Endodermal cell (in vitro differentiated cells): ENCODE measurements at regions not wholly inside any gene's neighbourhood (a gene's known extent, or its start where the extent isn't known, plus 50 kb on each side); places are given as distances from the start of the nearest gene placed in this dataset.

Experiments used
- DNase-seq: peaks from one replicate; pipeline ENCODE4 v3.0.0-alpha.2; 2017
- H3K27ac ChIP-seq: 2 replicates; pipeline ENCODE4 v1.5.1; 2013; ENCODE audit warnings: mild to moderate bottlenecking, low read depth, low read length, moderate library complexity
- H3K27me3 ChIP-seq: 2 replicates; pipeline ENCODE4 v1.6.1; 2013; ENCODE audit warnings: mild to moderate bottlenecking, low read length, moderate library complexity; ENCODE audit not compliant: insufficient read depth, control insufficient read depth, poor library complexity, severe bottlenecking
- H3K36me3 ChIP-seq: 2 replicates; pipeline ENCODE4 v1.7.0; 2013; ENCODE audit warnings: mild to moderate bottlenecking, low read length, moderate library complexity; ENCODE audit not compliant: control insufficient read depth, insufficient read depth
- H3K4me1 ChIP-seq: one replicate; pipeline ENCODE4 v1.7.0; 2013; ENCODE audit warnings: low read length; ENCODE audit not compliant: control insufficient read depth, insufficient read depth
- H3K4me3 ChIP-seq: 2 replicates; pipeline ENCODE4 v1.5.1; 2013; ENCODE audit warnings: mild to moderate bottlenecking, low read length, moderate library complexity
- H3K9ac ChIP-seq: 2 replicates; pipeline ENCODE4 v1.6.1; 2013; ENCODE audit warnings: mild to moderate bottlenecking, low read length, moderate library complexity; ENCODE audit not compliant: poor library complexity, severe bottlenecking; ENCODE audit errors: extremely low read depth
- H3K9me3 ChIP-seq: 2 replicates; pipeline ENCODE4 v1.6.1; 2013; ENCODE audit warnings: mild to moderate bottlenecking, low read length, moderate library complexity; ENCODE audit not compliant: control insufficient read depth
- H3K27ac Mint-ChIP-seq: 2 replicates; pipeline ENCODE4 v1.8.0; 2020; ENCODE audit warnings: mixed read lengths
- H3K27me3 Mint-ChIP-seq: 2 replicates; pipeline ENCODE4 v1.8.0; 2021; ENCODE audit warnings: mild to moderate bottlenecking, mixed read lengths; ENCODE audit not compliant: insufficient read depth
- H3K36me3 Mint-ChIP-seq: 2 replicates; pipeline ENCODE4 v1.8.0; 2020; ENCODE audit warnings: low read depth, mixed read lengths
- H3K4me1 Mint-ChIP-seq: 2 replicates; pipeline ENCODE4 v1.8.0; 2020; ENCODE audit warnings: mixed read lengths
- H3K4me3 Mint-ChIP-seq: 2 replicates; pipeline ENCODE4 v1.8.0; 2020; ENCODE audit warnings: mild to moderate bottlenecking, moderate library complexity, mixed read lengths
- H3K9me3 Mint-ChIP-seq: 2 replicates; pipeline ENCODE4 v1.8.0; 2020; ENCODE audit warnings: mild to moderate bottlenecking, mixed read lengths
- CTCF ChIP-seq: fragments of 200-600 bp; sonication (generic); conservative IDR thresholded peaks from 2 replicates; pipeline ENCODE4 v1.5.0; 2021; ENCODE audit warnings: antibody characterized with exemption, mild to moderate bottlenecking
- WGBS, 2 experiments: methylation state at CpG; one replicate each; pipeline versions ENCODE4 v1.1.5 to v1.1.7; 2013; ENCODE audit warnings: missing lambda C conversion rate in 2 of 2, mixed read lengths in 1 of 2; ENCODE audit not compliant: insufficient coverage in 1 of 2, insufficient read length in 1 of 2; 5-methylcytosine and 5-hydroxymethylcytosine counted together

DNA sequence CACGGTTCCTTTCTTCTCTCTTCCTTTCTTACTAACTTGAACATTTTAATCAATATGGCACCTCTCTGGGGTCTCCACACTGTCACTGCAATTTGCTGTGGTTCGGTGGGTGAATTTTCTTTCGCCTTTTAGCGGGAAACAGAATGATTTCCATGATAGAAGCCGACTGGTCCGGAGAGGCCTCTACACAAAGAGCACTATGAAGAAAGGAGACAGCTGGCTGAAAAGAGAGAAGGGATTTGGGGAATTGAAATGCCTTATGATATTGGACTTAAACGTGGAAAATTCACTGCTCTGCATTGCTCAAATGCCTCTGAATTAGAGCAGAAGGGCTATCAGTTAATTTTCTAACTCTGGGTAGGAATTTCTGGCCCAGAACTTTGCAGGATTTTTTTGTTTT is 55.9 kb downstream of the KCNA5 start:
- H3K36me3 ChIP-seq, result no peaks in the 10 kb centered on the region
- no peaks in the 10 kb centered on the region for H3K9me3 Mint-ChIP-seq
- no peak overlapping the region for H3K27ac Mint-ChIP-seq
- H3K4me1 Mint-ChIP-seq, result peaks cover 4% of the 10 kb centered on the region
- H3K27me3 ChIP-seq, result peaks cover 86% of the 10 kb centered on the region
- no peak for DNase-seq
- H3K9me3 ChIP-seq, result no peaks in the 10 kb centered on the region
- WGBS, 2 experiments, result 90% methylated on average over 6 to 7 of the region's 7 CpGs
- no peaks in the 10 kb centered on the region for H3K36me3 Mint-ChIP-seq
- no peak overlapping the region for H3K4me3 Mint-ChIP-seq
- no peak overlapping the region for H3K4me3 ChIP-seq
- no peak overlapping the region for H3K9ac ChIP-seq
- peaks cover 7% of the 10 kb centered on the region for H3K4me1 ChIP-seq
- peaks cover 52% of the 10 kb centered on the region for H3K27me3 Mint-ChIP-seq
- H3K27ac ChIP-seq, result no peak overlapping the region
- no peak for TF ChIP-seq CTCF

DNA sequence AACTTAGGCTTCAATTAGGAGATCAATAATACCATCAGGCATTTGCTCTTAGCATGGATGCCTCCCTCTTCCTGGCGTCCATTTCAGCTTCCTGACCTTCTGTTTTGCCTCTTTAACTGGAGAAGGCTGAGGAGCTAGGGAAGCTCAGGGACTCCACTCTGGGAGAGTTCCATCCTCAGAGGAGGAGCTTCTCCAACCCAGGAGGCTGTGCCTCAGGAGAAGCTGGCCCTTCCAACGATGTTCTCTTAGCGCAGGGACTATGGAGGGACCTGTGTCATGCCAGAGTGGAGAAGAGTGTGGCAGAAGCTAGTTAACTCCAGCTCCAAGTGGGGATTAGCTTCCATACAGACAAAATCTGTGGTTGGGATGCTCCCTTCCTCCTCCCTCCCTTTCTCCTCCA is 58.0 kb downstream of the KCNA5 start:
- H3K27ac Mint-ChIP-seq, result no peak overlapping the region
- no peak overlapping the region for H3K4me3 Mint-ChIP-seq
- peaks cover 8% of the 10 kb centered on the region for H3K9me3 Mint-ChIP-seq
- Histone ChIP-seq H3K9me3 (peaks cover 8% of the 10 kb centered on the region), H3K27ac (no peak overlapping the region), H3K9ac (no peak overlapping the region), H3K4me1 (peaks cover 8% of the 10 kb centered on the region), H3K4me3 (no peak overlapping the region), H3K36me3 (no peaks in the 10 kb centered on the region), H3K27me3 (peaks cover 77% of the 10 kb centered on the region)
- no peak for DNase-seq
- H3K27me3 Mint-ChIP-seq, result peaks cover 40% of the 10 kb centered on the region
- no peak for TF ChIP-seq CTCF
- H3K4me1 Mint-ChIP-seq, result peaks cover 5% of the 10 kb centered on the region
- 92 to 93% methylated on average over 3 of the region's 3 CpGs for WGBS, 2 experiments
- H3K36me3 Mint-ChIP-seq, result no peaks in the 10 kb centered on the region

DNA sequence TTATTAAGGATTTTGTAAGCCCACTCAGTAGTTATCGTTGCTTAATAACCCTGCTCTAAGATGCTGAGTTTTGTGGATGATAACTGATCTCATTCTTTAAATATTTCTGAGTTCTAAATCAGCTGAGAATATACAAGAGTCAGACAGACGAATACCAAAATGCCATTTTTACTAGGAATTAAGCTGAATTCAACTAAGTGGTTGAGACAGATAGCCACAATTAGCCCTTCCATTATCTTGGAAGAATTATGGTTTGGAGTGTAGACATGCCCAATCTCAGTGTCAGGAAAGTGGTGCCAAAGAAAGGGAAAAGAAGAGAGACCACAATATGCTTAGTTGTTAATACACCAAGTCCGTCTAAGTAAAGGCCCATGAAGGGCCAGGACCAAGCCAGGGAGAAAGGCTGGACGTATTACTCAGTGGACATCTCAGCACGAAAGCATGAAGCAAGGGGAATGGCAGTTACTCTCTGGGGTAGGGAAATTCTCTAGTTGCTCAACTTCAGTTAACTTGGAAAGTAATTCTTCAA is 58.6 kb downstream of the KCNA5 start:
- no peak overlapping the region for H3K27ac ChIP-seq
- Mint-ChIP-seq H3K27me3 (peaks cover 35% of the 10 kb centered on the region), H3K4me1 (peaks cover 5% of the 10 kb centered on the region)

More for the DNA sequence above, 58.6 kb downstream of the KCNA5 start:
- Histone ChIP-seq H3K9ac (no peak overlapping the region), H3K4me3 (no peak overlapping the region), H3K4me1 (peaks cover 8% of the 10 kb centered on the region), H3K9me3 (peaks cover 9% of the 10 kb centered on the region), H3K36me3 (no peaks in the 10 kb centered on the region), H3K27me3 (peaks cover 71% of the 10 kb centered on the region)
- 87 to 93% methylated on average over 3 to 5 of the region's 5 CpGs for WGBS, 2 experiments
- Mint-ChIP-seq H3K36me3 (no peaks in the 10 kb centered on the region), H3K9me3 (peaks cover 13% of the 10 kb centered on the region), H3K27ac (no peak overlapping the region), H3K4me3 (no peak overlapping the region)
- no peak for TF ChIP-seq CTCF
- no peak for DNase-seq
